ENCODE measurements at regions not wholly inside any gene's neighbourhood (a gene's known extent, or its start where the extent isn't known, plus 50 kb on each side); places are given as distances from the start of the nearest gene placed in this dataset.

GRCh38 chr9:109582386-109582785 is 84.3 kb upstream of the PTPN3 start:
- TF ChIP-seq TAF1 (IDR thresholded peaks at IDR 0.05; ENCODE audit: low read depth), result no peak
- no peak for TF ChIP-seq EP300 (IDR thresholded peaks at IDR 0.05; ENCODE audit: borderline replicate concordance)
- TF ChIP-seq REST (IDR thresholded peaks at IDR 0.05; ENCODE audit: low read depth), result no peak
- no peak for TF ChIP-seq RAD21 (IDR thresholded peaks at IDR 0.05; ENCODE audit: low read depth)
- no peak for TF ChIP-seq MAX (IDR thresholded peaks at IDR 0.05)
- TF ChIP-seq CREB1 (IDR thresholded peaks at IDR 0.05; ENCODE audit: low read depth), result no peak
